ELR (cell line): ENCODE measurements at regions not wholly inside any gene's neighbourhood (a gene's known extent, or its start where the extent isn't known, plus 50 kb on each side); places are given as distances from the start of the nearest gene placed in this dataset.
A peak's percentile ranks its signal among the peaks of the same experiment; 100 is the strongest.
"Not testable (repeated sequence)": the region's sequence is repeated elsewhere in the genome, so short reads cannot be mapped to it uniquely, and the experiment has no call there.

Experiments
- DNase-seq: peaks from one replicate; pipeline ENCODE4 v3.0.0-alpha.2; 2015; ENCODE audit warnings: low read depth

DNA sequence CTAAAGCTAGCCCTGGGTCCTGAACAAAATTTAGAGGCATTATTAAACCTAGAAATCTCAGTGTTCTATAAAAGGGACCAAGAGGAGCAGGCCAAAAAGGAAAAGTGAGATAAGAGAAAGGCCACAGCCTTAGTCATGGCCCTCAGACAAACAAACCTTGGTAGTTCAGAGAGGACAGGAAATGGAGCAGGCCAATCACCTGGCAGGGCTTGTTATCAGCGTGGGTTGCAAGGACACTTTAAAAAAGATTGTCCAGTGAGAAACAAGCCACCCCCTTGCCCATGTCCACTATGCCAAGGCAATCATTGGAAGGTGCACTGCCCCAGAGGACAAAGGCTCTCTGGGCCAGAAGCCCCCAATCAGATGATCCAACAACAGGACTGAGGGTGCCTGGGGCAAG lies 213.3 kb upstream of the CXADR start:
- DNase-seq: not testable (repeated sequence)

DNA sequence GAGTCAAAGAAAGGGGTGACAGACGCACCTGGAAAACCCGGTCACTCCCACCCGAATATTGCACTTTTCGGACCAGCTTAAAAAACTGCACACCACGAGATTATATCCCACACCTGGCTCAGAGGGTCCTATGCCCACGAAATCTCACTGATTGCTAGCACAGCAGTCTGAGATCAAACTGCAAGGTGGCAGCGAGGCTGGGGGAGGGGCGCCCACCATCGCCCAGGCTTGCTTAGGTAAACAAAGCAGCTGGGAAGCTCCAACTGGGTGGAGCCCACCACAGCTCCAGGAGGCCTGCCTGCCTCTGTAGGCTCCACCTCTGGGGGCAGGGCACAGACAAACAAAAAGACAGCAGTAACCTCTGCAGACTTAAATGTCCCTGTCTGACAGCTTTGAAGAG lies 185.1 kb upstream of the CXADR start:
- DNase-seq: not testable (repeated sequence)

DNA sequence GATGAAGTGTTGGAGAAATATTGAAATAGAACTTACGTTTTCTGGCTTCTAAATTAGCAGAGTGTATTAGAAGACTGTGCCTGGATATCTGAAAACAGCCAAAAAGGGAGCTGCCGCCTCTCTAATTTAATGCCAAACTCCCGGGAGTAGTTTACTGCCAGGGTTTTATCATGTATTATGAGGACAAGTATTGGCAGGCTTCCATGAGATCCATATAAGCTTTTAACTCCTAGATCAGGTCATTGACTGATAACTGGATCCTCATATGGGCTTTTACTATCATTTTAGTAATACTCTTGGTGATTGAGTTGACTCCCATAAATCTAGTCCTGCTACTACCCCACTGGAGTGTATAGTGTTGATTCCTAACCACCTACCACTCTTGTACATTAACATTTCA lies 178.4 kb upstream of the CXADR start:
- DNase-seq: no peak

DNA sequence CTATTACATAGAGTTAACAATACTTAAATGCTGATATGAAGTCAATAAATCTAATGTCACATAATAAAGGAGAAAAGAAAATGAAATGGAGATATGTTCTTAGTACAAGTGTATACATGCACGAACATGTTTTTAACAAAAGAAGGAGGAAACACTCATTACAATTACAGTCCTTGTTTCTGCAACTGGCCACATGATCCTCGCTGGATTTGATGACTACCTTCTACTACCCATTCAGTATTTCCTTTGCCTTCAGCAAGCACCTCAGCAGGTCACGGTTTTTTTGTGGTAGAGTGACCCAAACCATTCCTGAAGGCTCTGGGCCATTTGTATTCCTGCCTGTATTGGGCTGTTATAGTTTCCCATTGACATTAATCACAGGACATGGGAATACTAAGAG lies 172.8 kb upstream of the CXADR start:
- DNase-seq: no peak

DNA sequence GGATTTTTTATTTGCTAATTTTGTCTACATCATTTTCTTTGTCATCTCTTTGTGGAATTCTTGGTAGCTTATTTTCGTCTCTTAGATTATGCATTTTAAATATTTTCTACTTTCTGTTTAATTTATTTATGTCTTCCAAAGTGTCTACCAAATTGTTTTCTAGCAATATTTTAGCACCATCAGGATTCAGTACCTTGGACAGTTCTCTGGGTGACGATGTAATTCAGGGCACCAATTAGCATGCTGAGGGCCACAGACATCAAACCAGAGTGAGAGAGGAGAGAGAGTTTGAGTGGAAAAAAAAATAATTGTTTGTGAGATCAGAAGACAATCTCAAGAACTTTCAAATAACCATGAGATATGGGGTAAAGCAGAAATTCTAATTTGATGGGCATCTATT lies 169.8 kb upstream of the CXADR start:
- DNase-seq: peak; percentile 28

DNA sequence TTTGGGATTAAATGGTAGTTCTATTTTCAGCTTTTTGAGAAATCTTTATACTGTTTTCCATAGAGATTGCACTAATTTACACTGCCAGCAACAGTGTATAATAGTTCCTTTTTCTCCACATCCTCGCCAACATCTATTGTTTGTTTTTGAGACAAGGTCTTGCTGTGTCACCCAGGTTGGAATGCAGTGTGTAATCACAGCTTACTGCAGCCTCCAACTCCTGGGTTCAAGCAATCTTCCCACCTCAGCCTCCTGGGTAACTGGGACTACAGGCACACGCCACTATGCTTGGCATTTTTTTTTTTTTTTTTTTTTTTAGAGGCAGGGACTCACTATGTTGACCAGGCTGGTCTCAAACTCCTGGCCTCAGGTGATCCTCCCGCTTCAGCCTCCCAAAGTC lies 164.5 kb upstream of the CXADR start:
- no peak for DNase-seq

DNA sequence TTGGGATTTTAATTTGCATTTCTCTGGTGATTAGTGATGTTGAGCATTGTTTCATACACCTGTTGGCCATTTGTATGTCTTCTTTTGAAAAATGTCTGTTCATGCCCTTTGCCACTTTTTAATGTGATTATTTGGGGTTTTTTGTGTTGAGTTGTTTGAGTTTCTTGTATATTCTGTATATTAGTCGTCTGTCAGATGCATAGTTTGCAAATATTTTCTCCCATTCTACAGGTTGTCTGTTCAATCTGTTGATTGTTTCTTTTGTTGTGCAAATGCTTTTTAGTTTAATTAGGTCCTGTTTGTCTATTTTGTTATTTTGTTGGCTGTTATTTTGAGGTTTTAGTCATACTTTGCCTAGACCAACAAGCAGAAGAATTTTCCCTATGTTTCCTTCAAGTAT lies 164.0 kb upstream of the CXADR start:
- DNase-seq: no peak

DNA sequence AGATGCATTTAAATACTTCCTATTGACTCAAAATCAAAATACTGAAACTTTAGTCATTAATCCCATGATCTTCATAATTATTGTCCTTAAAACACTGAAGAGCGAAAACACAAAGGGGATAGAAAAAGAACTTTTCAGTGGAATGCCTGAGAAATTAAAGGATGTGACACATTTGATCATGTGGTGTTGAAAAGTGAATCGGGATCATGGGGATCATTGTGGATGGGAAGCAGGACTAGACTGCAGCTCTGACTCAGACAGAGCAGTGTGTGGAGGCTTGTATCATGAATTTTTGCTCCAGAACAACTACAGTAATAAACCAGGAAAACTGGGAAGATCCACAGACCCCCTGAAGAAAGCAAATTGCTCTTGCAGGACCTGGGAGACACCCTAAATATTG lies 161.1 kb upstream of the CXADR start:
- DNase-seq: peak; percentile 43

DNA sequence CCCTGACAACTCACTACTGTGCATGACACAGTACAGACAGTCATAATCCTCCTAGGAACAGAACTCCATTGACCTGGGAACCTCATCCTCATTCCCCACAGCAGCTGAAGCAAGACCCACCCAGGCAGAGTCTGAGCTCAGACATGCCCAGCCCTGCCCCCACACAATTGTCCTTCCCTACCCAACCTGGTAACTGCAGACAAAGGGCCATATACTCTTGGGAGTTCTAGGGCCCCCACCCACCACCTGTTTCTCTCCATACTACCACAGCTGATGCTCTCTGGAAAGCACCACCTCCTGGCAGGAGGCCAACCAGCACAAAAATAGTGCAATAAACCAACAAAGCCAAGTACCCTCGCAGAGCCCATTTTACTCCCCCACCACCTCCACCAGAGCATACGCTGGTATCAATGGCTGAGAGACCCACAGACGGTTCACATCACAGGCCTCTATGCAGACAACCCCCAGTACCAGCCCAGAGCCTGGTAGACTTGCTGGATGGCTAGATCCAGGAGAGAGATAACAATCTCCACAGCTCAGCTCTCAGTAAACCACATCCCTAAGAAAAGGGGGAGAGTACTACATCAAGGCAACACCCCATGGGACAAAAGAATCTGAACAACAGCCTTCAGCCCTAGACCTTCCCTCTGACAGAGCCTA lies 159.7 kb upstream of the CXADR start:
- no peak for DNase-seq

DNA sequence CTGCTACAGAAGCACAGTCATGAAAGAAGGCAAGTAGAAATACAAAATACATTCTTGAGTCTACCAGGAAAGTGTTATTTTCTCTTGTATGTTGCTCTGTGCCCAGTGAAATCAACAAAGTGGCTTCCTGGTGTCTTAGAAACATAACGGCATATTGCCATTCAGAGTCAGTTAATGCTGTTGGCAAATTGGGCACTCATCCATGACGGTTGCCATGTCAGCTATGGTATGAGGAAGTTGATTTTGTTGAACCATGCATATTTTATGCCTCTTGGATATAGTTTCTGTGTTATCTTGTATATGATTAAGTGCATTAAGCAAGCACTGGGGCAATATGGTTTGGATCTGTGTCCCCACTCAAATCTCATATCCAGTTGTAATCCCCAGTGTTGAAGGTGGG lies 153.1 kb upstream of the CXADR start:
- no peak for DNase-seq

DNA sequence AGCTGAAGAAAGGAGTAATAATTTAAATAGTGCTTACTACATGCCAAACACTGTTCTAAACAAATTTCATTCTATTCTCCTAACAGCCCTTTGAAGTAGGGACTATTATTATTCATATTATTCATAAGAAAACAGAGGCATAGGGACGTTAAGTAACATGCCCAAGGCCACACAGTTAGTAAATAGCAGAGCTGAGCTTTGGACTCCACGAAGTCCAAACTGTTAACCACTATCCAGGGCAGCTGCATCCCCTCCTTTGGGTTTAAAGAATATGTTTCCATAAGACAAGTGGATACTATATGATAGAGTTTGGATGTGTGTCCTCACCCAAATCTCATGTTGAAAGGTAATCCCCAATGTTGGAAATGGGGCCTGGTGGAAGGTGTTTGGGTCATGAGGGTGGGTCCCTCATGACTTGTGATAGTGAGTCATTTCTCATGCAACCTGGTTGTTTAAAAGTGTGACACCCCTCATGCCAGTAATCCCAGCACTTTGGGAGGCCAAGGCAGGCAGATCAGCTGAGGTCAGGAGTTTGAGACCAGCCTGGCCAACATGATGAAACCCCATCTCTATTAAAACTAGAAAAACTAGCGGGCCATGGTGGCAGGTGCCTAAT lies 144.0 kb upstream of the CXADR start:
- no peak for DNase-seq

DNA sequence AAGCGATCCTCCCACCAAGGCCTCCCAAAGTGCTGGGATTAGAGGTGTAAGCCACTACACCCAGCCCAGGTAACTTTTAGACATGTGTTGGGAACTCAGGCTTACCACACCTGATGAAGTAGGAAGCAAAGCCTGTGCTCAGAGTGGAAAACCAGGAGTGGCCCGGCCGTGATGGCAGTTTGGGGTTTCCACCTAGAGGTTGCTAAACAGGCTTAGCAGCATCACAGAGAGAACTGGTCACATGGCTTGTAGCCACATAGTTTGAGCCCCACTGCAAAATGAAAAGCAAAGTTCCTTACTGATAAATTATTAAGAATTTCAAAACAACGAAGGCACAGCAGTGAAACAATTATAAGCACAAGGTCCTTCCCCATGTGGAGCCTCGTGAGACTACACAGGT lies 142.6 kb upstream of the CXADR start:
- DNase-seq: no peak

DNA sequence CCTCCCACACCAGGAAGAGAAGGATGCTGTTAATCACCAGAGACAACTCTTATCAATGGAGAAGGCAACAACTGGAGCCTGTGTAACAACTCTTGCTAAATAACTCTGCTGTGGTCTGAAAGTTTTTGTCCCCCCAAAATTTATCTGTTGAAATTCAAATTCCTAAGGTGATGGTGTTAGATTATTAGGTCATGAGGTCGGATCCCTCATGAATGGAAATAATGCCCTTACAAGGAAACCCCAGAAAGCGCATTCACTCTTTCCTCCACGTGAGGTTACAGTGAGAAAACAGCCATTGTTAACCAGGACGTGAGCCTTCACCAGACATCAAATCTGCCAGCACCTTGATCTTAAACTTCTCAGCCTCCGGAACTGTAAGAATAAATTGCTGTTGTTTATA lies 141.9 kb upstream of the CXADR start:
- peak; percentile 27 for DNase-seq

DNA sequence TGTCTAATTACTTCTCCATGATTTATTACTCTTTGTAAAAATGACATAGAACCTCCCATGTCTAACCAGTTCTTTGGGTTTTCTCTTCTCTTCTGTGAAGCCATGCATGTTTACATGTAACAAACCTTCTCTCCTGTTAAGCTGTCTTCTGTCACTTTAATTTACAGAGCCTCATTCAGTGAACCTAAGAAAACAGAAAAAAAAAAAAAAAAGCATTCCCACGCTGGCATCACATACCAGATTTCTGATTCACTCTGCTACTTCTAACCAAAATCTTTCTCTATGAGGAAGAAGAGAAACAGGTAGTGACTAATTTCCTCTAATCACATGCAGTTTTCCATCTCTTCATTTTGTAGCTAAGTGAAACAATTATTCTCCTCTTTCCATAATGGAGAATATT lies 141.4 kb upstream of the CXADR start:
- peak; percentile 94 for DNase-seq

DNA sequence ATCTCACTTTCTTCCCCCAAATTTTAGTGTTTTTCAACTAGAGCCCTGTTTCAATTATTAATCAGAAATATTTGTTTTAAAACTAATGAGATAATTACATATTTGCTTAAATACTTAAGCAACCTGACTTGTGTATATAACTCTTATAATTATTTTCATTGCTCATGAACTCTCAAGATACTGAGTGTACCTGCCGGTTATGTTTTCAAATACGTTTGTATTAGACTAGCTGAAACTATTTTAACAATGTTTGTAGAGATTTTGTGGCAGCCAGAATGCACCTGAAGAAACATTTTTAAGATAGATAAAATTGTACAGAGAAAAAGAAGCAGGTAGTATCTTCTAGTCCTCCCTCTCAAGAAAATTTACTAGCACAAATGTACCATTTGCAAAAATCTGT lies 140.6 kb upstream of the CXADR start:
- no peak for DNase-seq

DNA sequence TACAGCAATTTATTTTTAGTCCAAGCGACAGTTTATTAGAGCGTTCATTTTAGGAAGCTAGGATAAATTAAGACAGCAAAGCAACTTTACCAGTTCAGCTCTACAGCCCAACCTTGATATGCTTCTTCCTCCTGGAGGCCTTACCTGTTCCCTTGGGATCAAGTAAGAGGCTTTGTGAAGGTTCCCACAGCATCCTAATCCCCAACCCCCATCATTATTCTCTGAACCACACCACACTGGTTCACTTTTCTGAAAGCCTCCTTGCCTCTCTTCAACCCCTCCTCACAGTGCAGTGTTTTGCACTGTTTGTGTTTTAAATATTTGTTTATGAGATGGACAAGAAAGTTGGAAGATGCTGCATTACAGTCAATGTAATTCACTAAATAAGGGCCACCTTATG lies 126.3 kb upstream of the CXADR start:
- no peak for DNase-seq

DNA sequence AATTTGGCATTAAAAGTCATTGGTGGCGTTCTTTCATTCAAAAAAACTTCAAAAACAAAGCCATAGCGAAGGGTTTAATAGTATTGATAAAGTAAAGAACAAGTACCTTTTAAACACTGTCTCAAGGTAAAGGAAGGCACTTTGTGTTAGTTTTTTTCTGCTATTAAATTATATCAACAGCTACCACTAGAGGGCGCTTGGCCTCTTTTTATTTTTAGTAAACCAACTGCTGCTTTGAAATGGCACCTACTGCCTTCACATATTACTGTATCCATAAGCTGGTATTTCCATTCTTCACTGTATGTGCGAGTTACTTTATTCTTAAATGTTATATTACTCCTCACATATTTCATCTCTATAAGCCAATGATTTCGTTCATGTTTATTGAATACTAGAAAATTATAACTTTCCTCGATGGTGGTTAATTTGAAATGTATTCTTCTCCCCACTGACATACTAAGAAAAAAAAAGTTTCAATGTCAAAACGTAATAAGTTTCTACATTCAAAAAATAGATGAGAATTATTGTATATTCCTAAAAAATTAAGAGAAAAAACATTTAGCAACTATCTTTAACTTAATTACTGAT lies 125.7 kb upstream of the CXADR start:
- peak; percentile 75 for DNase-seq

DNA sequence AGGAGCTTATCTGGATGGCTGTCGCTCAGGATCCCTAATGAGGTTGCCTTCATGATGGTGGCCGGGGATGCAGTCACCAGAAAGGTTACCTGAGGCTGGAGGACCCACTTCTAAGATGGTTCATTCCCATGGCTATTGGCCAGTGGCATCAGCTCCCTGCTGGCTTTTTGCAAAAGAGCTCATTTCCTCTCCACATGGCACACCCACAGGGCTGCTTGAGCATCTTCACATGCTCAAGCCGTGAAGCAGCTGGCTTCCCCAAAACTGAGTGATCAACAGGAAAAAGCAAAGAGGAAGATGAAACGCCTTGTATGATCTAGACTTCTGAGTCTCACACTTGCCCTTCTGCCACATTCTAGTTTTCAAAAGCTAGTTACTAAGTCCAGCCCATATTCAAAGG lies 124.6 kb upstream of the CXADR start:
- no peak for DNase-seq

DNA sequence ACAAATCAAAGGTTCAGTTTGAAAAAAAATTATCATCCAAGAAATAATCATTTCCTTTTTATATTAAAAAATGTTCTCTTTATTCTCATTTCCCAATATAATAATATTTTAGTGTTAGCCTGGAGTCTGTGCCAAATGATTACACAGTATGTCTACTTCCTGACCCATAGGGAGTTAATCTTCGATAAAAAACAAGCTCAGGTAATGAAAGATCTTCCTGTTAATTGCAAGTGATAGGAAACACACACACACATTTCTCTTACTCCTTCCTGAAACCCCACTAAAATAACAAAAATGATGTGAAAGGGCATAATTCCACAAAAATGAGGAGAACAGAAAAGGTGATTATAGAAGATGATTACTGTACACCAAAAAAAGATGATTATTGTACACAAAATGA lies 123.5 kb upstream of the CXADR start:
- DNase-seq: no peak

DNA sequence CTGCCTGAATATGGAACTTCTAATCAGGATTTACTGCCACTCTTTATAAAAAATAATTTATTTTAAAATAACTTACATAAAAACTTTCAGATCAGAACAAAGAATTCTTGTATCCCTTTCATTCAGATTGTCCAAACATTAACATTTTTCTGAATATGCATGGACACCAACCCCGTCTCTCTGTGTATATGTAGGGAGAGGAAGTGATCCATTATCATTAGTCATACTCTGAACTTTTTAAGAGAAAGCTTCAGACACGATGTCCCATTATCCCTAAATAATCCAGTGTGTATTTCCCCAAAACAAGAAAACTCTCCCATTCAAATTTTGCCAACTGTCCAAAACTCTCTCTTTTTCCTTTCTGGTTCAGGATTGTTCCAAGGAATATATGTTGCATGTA lies 122.3 kb upstream of the CXADR start:
- peak; percentile 41 for DNase-seq

DNA sequence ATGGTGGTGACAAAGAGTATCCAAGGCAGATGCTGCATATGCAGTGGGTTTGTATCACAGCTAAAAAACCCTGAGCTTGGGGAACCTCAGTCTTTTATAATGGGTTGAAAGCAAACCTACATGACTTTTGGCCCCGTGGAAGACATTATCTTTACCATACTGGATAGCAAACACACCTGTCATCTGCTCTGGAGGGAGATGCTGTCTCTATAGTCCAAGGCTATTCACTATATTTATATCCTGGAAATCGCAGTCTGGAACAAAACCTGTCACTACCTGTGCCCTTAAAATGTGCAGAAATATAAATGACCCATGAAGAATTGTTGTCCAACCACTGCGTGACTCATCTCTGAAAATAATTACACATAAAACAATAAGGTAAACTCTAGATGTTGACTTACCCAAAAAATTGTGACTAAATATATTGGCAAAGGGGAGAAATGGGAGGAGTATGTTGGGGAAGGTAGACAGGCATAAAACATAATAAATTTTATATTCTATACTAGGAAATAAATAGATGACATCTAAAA lies 121.0 kb upstream of the CXADR start:
- no peak for DNase-seq

DNA sequence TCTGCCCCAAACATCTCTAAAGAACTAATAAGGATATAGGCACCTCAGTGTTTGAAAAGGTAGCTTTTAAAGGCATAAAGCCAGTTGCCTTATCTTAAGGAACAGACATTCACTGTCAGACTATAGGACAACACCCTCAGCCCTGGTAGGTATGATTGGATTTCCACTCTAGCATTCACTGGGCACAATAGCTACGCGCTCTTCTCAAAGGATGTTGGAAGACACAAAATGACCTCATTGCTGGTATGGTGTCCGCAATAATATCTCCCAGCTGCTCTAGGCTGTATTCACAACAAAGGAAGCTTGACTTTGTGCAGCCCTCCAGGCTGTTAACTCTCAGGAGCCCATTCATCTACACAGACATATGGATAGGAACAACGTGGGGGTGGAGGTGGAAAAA lies 119.4 kb upstream of the CXADR start:
- no peak for DNase-seq

DNA sequence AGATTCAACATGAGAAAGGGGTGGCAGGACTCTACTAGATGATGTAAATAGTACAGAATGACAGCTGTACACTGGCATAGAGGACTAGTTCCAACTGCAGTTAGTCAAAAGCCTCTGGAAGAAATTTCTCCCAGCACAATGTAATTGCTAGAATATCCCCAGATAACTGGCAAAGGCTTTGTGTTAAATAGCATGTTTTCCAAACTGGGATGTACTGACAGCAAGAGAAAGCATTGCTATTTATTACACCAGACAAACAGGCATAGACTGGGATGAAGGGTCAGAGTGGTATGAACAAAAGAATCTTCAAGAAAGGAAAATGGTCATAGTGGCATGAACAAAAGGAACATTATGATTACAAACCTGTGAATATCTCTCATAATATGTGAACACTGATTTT lies 115.9 kb upstream of the CXADR start:
- DNase-seq: no peak

DNA sequence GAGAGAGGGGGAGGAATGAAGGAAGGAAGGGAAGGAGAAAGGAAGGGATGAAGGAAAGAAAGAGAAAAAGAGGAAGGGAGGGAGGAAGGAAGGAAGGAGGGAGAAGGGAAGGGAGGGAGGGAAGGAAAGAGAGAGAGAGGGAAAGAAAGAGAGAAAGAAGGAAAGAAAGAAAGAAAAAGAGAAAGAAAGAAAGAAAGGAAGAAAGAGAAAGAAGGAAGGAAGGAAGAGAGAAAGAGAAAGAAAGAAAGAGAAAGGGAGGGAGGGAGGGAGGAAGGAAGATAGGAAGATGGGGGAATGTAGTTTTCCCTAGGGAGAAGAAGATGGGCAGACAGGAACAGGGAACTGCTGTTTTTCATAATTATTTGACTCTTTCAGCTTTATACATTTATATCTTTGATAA lies 115.1 kb upstream of the CXADR start:
- DNase-seq: no peak
